ENCODE measurements at regions not wholly inside any gene's neighbourhood (a gene's known extent, or its start where the extent isn't known, plus 50 kb on each side); places are given as distances from the start of the nearest gene placed in this dataset.

DNA sequence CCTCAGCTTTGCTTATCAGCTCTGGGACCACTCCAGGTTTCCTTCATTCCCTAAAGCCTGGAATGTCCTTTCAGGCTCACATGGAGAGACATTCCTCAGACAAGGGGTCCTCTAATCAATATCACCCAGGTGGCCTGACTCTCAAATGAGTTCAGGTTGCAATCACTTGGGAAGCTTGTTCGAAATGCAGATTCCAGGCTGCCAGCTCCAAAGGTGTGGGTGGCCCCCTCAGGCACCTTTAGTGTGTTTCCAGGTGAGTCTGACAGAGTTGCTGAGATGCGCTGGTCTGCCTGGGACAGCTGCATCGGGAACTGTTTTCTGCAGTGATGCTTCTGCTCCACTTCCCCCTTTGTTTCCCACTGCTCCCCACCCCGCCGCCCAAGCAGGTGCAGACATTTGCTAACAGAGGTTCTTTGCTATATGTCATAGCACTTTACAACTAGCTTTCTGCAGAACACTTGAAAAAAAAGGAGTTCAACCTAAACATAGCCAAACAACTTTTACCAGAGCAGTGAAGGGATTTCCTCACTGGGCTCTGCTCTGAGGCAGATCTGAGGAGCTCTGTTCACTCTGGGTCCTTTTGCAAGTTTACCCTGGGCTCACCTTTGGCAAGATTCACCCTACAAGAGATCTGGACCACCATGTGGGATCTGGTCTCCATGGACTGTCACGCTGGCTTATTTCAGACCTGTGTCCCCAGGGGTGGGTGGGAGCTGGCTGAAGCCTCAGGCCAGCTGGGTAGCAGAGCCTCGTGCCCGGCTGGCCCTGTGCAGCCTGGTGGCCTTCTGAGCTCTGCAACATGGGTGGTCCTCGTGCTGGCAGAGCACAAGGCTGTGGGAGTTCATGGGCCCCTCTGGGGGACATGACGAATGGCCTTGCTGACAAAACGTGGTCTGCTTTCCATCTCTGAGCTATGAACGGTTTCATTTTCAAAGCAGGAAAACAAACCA is 539.6 kb downstream of the CCDC171 start:
- H3K27ac ChIP-seq (ENCODE audit: low read length): no peak overlapping the region
- H3K4me2 ChIP-seq (ENCODE audit: low read depth, low read length): no peak overlapping the region
- no peak for DNase-seq
- no peaks in the 10 kb centered on the region for H3K27me3 ChIP-seq (replicated peaks; ENCODE audit: insufficient read depth, low read length)
- H2AFZ ChIP-seq (ENCODE audit: low read length): no peak overlapping the region
- H3K9me2 ChIP-seq (replicated peaks; ENCODE audit: insufficient read depth, low read length): no peaks in the 10 kb centered on the region
- H3K9ac ChIP-seq (ENCODE audit: low read length): no peak overlapping the region
- no peak overlapping the region for H3K4me3 ChIP-seq (ENCODE audit: low read length)
- H4K20me1 ChIP-seq (ENCODE audit: insufficient read depth, low read length): no peaks in the 10 kb centered on the region
- H3F3A ChIP-seq (ENCODE audit: insufficient read depth, low read length): no peaks in the 10 kb centered on the region
- no peak for TF ChIP-seq EZH2phosphoT487 (IDR thresholded peaks at IDR 0.05; ENCODE audit: low read length)
- TF ChIP-seq, protein P1, sequence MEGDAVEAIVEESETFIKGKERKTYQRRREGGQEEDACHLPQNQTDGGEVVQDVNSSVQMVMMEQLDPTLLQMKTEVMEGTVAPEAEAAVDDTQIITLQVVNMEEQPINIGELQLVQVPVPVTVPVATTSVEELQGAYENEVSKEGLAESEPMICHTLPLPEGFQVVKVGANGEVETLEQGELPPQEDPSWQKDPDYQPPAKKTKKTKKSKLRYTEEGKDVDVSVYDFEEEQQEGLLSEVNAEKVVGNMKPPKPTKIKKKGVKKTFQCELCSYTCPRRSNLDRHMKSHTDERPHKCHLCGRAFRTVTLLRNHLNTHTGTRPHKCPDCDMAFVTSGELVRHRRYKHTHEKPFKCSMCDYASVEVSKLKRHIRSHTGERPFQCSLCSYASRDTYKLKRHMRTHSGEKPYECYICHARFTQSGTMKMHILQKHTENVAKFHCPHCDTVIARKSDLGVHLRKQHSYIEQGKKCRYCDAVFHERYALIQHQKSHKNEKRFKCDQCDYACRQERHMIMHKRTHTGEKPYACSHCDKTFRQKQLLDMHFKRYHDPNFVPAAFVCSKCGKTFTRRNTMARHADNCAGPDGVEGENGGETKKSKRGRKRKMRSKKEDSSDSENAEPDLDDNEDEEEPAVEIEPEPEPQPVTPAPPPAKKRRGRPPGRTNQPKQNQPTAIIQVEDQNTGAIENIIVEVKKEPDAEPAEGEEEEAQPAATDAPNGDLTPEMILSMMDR (IDR thresholded peaks at IDR 0.05; ENCODE audit: low read length): no peak
- no peak for TF ChIP-seq EZH2 (optimal IDR thresholded peaks at IDR 0.05; ENCODE audit: low read depth, low read length)
- no peaks in the 10 kb centered on the region for H3K4me1 ChIP-seq (ENCODE audit: low read length)
- H3K79me2 ChIP-seq (ENCODE audit: low read length): no peaks in the 10 kb centered on the region
- H3K36me3 ChIP-seq (replicated peaks; ENCODE audit: insufficient read depth, low read length): no peaks in the 10 kb centered on the region
- H3K9me3 ChIP-seq (replicated peaks; ENCODE audit: insufficient read depth, low read length): no peaks in the 10 kb centered on the region

DNA sequence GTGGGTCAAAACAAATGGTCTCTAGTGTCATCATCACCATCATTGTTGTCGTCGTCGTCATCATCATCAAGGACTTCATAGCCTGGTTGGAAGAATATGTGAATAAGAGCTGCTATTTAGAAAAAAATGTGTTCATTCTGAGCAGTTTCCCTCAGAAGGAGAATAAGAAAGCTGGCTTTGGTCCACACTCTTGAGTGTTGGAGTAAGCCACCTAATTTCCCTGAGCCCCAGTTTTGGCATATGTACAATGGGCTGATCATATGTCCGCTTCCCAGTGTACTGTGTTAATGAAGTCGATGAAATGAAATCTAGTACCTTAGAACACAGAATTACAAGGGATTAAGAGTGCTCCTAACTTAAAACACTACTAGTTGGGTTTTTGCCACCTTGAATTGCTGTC is 545.5 kb downstream of the CCDC171 start:
- Histone ChIP-seq H3K27me3 (replicated peaks; ENCODE audit: insufficient read depth, low read length) (no peaks in the 10 kb centered on the region), H3K9ac (ENCODE audit: low read length) (no peak overlapping the region), H3K36me3 (replicated peaks; ENCODE audit: insufficient read depth, low read length) (no peaks in the 10 kb centered on the region), H3K4me3 (ENCODE audit: low read length) (no peak overlapping the region), H4K20me1 (ENCODE audit: insufficient read depth, low read length) (no peaks in the 10 kb centered on the region), H3K4me1 (ENCODE audit: low read length) (no peaks in the 10 kb centered on the region), H3F3A (ENCODE audit: insufficient read depth, low read length) (no peaks in the 10 kb centered on the region), H3K9me2 (replicated peaks; ENCODE audit: insufficient read depth, low read length) (no peaks in the 10 kb centered on the region), H3K79me2 (ENCODE audit: low read length) (no peaks in the 10 kb centered on the region), H3K9me3 (replicated peaks; ENCODE audit: insufficient read depth, low read length) (no peaks in the 10 kb centered on the region), H3K27ac (ENCODE audit: low read length) (no peak overlapping the region), H3K4me2 (ENCODE audit: low read depth, low read length) (no peak overlapping the region), H2AFZ (ENCODE audit: low read length) (no peak overlapping the region)
- TF ChIP-seq EZH2phosphoT487 (IDR thresholded peaks at IDR 0.05; ENCODE audit: low read length) (no peak), EZH2 (optimal IDR thresholded peaks at IDR 0.05; ENCODE audit: low read depth, low read length) (no peak)
- TF ChIP-seq, protein P1 (IDR thresholded peaks at IDR 0.05; ENCODE audit: low read length): no peak
- DNase-seq: no peak

DNA sequence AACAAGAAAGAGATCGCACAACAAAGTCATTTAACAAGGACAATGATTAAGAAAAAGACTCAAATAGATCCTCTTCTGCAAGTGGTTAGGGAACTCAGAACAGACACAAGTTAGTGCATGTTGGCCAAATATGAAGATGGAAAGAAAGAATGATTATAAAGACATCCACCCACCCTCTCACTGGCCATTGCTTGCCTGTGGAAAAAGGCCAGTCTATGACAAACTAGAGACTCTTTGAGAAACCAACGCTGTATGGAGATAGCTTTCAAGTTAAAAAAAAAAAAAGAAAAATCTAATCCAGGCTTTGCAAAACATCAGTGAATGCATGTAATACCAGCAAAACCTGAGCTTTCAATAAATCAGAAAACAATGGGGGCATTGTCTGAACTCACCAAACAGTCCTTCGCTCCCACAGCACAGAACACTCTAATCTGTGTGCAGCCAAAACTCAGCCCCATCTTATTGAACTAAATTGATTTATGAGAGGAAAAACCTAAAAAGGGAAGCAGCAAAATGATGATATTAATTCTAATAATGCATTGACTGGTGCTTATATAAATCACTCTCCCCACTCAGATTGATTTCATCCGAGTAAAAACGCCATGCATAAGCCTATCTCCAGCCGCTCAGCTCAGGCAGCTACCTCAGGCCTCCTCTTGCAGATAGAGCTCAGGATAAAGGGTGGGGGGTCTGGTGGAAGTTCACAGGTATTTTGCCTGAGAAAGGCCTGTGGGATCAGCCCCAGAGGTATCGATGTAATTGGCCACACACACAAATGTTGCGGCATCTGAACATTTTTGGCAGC is 547.1 kb downstream of the CCDC171 start:
- Histone ChIP-seq H3K79me2 (ENCODE audit: low read length) (no peaks in the 10 kb centered on the region), H4K20me1 (ENCODE audit: insufficient read depth, low read length) (no peaks in the 10 kb centered on the region), H3F3A (ENCODE audit: insufficient read depth, low read length) (no peaks in the 10 kb centered on the region), H3K9me2 (replicated peaks; ENCODE audit: insufficient read depth, low read length) (no peaks in the 10 kb centered on the region), H3K4me3 (ENCODE audit: low read length) (no peak overlapping the region), H3K27me3 (replicated peaks; ENCODE audit: insufficient read depth, low read length) (no peaks in the 10 kb centered on the region), H3K4me1 (ENCODE audit: low read length) (no peaks in the 10 kb centered on the region), H2AFZ (ENCODE audit: low read length) (no peak overlapping the region), H3K4me2 (ENCODE audit: low read depth, low read length) (no peak overlapping the region), H3K9me3 (replicated peaks; ENCODE audit: insufficient read depth, low read length) (no peaks in the 10 kb centered on the region), H3K27ac (ENCODE audit: low read length) (no peak overlapping the region), H3K36me3 (replicated peaks; ENCODE audit: insufficient read depth, low read length) (no peaks in the 10 kb centered on the region), H3K9ac (ENCODE audit: low read length) (no peak overlapping the region)
- no peak for DNase-seq
- TF ChIP-seq EZH2 (optimal IDR thresholded peaks at IDR 0.05; ENCODE audit: low read depth, low read length): no peak
- TF ChIP-seq, protein P1 (IDR thresholded peaks at IDR 0.05; ENCODE audit: low read length): no peak
- no peak for TF ChIP-seq EZH2phosphoT487 (IDR thresholded peaks at IDR 0.05; ENCODE audit: low read length)

Measured in MM.1S (cell line).